ENCODE measurements at regions not wholly inside any gene's neighbourhood (a gene's known extent, or its start where the extent isn't known, plus 50 kb on each side); places are given as distances from the start of the nearest gene placed in this dataset.

GRCh38 chr3:106093616-106094015 is 224.8 kb upstream of the CBLB start:
- no peak for ATAC-seq
- TF ChIP-seq POU6F1 (CRISPR knock-in tag; IDR thresholded peaks at IDR 0.05; ENCODE audit: borderline replicate concordance, low read depth) (no peak), BACH2 (CRISPR knock-in tag; IDR thresholded peaks at IDR 0.05; ENCODE audit: borderline replicate concordance) (no peak), TSHZ2 (CRISPR knock-in tag; IDR thresholded peaks at IDR 0.05) (no peak), OSR1 (CRISPR knock-in tag; IDR thresholded peaks at IDR 0.05) (no peak), TCF4 (CRISPR knock-in tag; IDR thresholded peaks at IDR 0.05; ENCODE audit: borderline replicate concordance) (no peak), PATZ1 (CRISPR knock-in tag; IDR thresholded peaks at IDR 0.05; ENCODE audit: borderline replicate concordance) (no peak), RARB (CRISPR knock-in tag; IDR thresholded peaks at IDR 0.05) (no peak), ZNF8 (CRISPR knock-in tag; IDR thresholded peaks at IDR 0.05) (no peak), ZFP3 (CRISPR knock-in tag; IDR thresholded peaks at IDR 0.05) (no peak), ZC3H10 (CRISPR knock-in tag; IDR thresholded peaks at IDR 0.05) (no peak), CSDC2 (CRISPR knock-in tag; IDR thresholded peaks at IDR 0.05) (no peak), ISL1 (CRISPR knock-in tag; IDR thresholded peaks at IDR 0.05) (no peak), TOX (CRISPR knock-in tag; IDR thresholded peaks at IDR 0.05; ENCODE audit: borderline replicate concordance) (no peak), GLIS3 (CRISPR knock-in tag; IDR thresholded peaks at IDR 0.05) (no peak), ESRRG (CRISPR knock-in tag; IDR thresholded peaks at IDR 0.05) (no peak)

- TF ChIP-seq ZNF8 (CRISPR knock-in tag; IDR thresholded peaks at IDR 0.05): no peak
- no peak for TF ChIP-seq ZFP3 (CRISPR knock-in tag; IDR thresholded peaks at IDR 0.05)
- no peak for TF ChIP-seq CREB5 (CRISPR knock-in tag; IDR thresholded peaks at IDR 0.05; ENCODE audit: low read depth)
- TF ChIP-seq TOX (CRISPR knock-in tag; IDR thresholded peaks at IDR 0.05; ENCODE audit: borderline replicate concordance): no peak
- no peak for TF ChIP-seq ZC3H10 (CRISPR knock-in tag; IDR thresholded peaks at IDR 0.05)
- TF ChIP-seq ZNF70 (CRISPR knock-in tag; IDR thresholded peaks at IDR 0.05): no peak
- no peak for TF ChIP-seq OSR1 (CRISPR knock-in tag; IDR thresholded peaks at IDR 0.05)
- no peak for TF ChIP-seq ESRRG (CRISPR knock-in tag; IDR thresholded peaks at IDR 0.05)
- no peak for TF ChIP-seq RARB (CRISPR knock-in tag; IDR thresholded peaks at IDR 0.05)
- TF ChIP-seq ARNTL (CRISPR knock-in tag; IDR thresholded peaks at IDR 0.05; ENCODE audit: borderline replicate concordance, low read depth): no peak
- no peak for TF ChIP-seq PATZ1 (CRISPR knock-in tag; IDR thresholded peaks at IDR 0.05; ENCODE audit: borderline replicate concordance)
- no peak for TF ChIP-seq TSHZ2 (CRISPR knock-in tag; IDR thresholded peaks at IDR 0.05)
- TF ChIP-seq BACH2 (CRISPR knock-in tag; IDR thresholded peaks at IDR 0.05; ENCODE audit: borderline replicate concordance): no peak
- TF ChIP-seq ISL1 (CRISPR knock-in tag; IDR thresholded peaks at IDR 0.05): no peak
- TF ChIP-seq SNAI2 (CRISPR knock-in tag; IDR thresholded peaks at IDR 0.05): no peak
- ATAC-seq: no peak
Observed at GRCh38 chr3:106097817-106098435, 229.1 kb upstream of the CBLB start.

Data from SK-N-SH treated with all-trans-retinoic acid at 6 μM for 48 hours (cell line).